CD4-positive, CD25-positive, alpha-beta regulatory T cell (primary cell): ENCODE measurements at regions not wholly inside any gene's neighbourhood (a gene's known extent, or its start where the extent isn't known, plus 50 kb on each side); places are given as distances from the start of the nearest gene placed in this dataset.

ENCODE experiments used
- ATAC-seq, 2 donors: fragments of 150-1000 bp; cut with Tn5 transposase; one replicate each; pipeline ENCODE4 v1.10.0; 2021; ENCODE audit warnings: low read depth in 2 of 2, moderate number of reproducible peaks in 2 of 2, moderate library complexity in 1 of 2
- DNase-seq, 3 donors: peaks; one replicate each; pipeline versions ENCODE4 v3.0.0 to v3.0.0-alpha.2; 2012 to 2022; ENCODE audit warnings: mixed read lengths in 1 of 3
- H3K27ac ChIP-seq: one replicate; pipeline ENCODE4 v1.7.0; 2013; ENCODE audit warnings: mild to moderate bottlenecking, low read length; ENCODE audit not compliant: insufficient read depth, poor library complexity, severe bottlenecking
- H3K27me3 ChIP-seq: one replicate; pipeline ENCODE4 v1.7.0; 2013; ENCODE audit warnings: low read length; ENCODE audit not compliant: control insufficient read depth, insufficient read depth
- H3K36me3 ChIP-seq: one replicate; pipeline ENCODE4 v1.7.0; 2013; ENCODE audit warnings: mild to moderate bottlenecking, low read length, moderate library complexity; ENCODE audit not compliant: control insufficient read depth, insufficient read depth
- H3K4me1 ChIP-seq: 2 replicates; pipeline ENCODE4 v1.7.0; 2013; ENCODE audit warnings: mild to moderate bottlenecking, low read length; ENCODE audit not compliant: insufficient read depth, control insufficient read depth, poor library complexity, severe bottlenecking
- H3K4me3 ChIP-seq: one replicate; pipeline ENCODE4 v1.7.0; 2013; ENCODE audit warnings: low read depth, mild to moderate bottlenecking, low read length, moderate library complexity
- H3K9me3 ChIP-seq, 2 experiments: 1 replicate in 1 of 2; 2 replicates in 1 of 2; pipeline ENCODE4 v1.7.0; 2013; ENCODE audit warnings: low read length in 2 of 2, mild to moderate bottlenecking in 1 of 2, moderate library complexity in 1 of 2; ENCODE audit not compliant: control insufficient read depth in 2 of 2
- H3K27ac Mint-ChIP-seq, 3 donors: one replicate each; pipeline ENCODE4 v1.8.0; 2020 to 2022; ENCODE audit warnings: mild to moderate bottlenecking in 3 of 3, mixed read lengths in 3 of 3, moderate library complexity in 2 of 3
- H3K27me3 Mint-ChIP-seq: one replicate; pipeline ENCODE4 v1.8.0; 2022; ENCODE audit warnings: mild to moderate bottlenecking, mixed read lengths
- H3K36me3 Mint-ChIP-seq: one replicate; pipeline ENCODE4 v1.8.0; 2020; ENCODE audit warnings: mixed read lengths
- H3K4me1 Mint-ChIP-seq, 4 donors: one replicate each; pipeline ENCODE4 v1.8.0; 2020 to 2022; ENCODE audit warnings: mixed read lengths in 4 of 4, mild to moderate bottlenecking in 1 of 4
- H3K4me3 Mint-ChIP-seq, 4 donors: one replicate each; pipeline ENCODE4 v1.8.0; 2020 to 2022; ENCODE audit warnings: mild to moderate bottlenecking in 4 of 4, mixed read lengths in 4 of 4, moderate library complexity in 3 of 4
- H3K9me3 Mint-ChIP-seq, 7 donors: one replicate each; pipeline ENCODE4 v1.8.0; 2020 to 2022; ENCODE audit warnings: mixed read lengths in 7 of 7, mild to moderate bottlenecking in 3 of 7, moderate library complexity in 2 of 7

DNA sequence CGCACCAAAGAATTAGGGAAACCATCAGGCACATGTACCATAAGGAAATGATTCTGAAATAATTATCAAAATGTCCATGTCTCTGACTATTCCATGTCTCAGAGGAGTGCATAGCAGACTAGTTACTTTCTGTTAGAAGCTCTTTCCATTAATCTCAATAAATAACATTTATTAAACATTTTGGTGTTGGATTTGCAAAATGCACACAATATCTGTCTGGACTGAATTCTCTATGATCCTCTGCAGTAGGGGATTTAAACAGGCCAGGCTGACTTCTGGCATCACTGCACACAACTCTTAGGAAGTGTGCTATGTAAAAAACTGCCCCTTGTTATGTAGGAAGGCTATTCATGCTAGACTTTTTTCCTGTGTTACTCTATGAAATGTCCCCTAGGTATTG, 283.3 kb upstream of the CDH5 start:
- H3K4me1 ChIP-seq = no peaks in the 10 kb centered on the region
- peaks cover 0 to 9% (median 0%) of the 10 kb centered on the region in 7 donors for H3K9me3 Mint-ChIP-seq
- ATAC-seq (no peak), DNase-seq (no peak)
- no peaks in the 10 kb centered on the region for H3K36me3 ChIP-seq
- peaks cover 14% of the 10 kb centered on the region for H3K27me3 Mint-ChIP-seq
- no peak overlapping the region for H3K4me3 ChIP-seq
- no peaks in the 10 kb centered on the region for H3K36me3 Mint-ChIP-seq
- H3K27ac Mint-ChIP-seq = no peak overlapping the region
- no peaks in the 10 kb centered on the region for H3K4me1 Mint-ChIP-seq
- no peaks in the 10 kb centered on the region for H3K27me3 ChIP-seq
- H3K9me3 ChIP-seq = no peaks in the 10 kb centered on the region
- no peak overlapping the region for H3K4me3 Mint-ChIP-seq
- H3K27ac ChIP-seq = no peak overlapping the region

DNA sequence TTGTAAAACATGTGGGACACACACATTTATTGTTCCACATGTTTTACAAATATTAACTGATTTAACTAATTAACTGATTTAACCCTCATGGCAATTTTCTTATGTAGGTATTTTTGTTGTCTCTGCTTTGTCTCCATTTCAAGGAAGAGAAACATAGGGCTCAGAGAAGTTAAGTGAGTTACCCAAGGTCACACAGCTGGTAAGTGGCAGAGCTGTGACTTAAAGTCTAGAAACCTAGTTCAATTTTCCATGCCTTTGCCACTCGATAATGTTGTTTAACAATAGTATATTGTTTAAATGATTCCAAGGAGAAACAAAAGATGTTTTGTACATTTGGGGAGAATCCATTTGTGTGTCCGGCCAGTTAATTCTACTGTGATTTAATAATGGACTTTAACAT, 284.1 kb upstream of the CDH5 start:
- H3K27me3 ChIP-seq = no peaks in the 10 kb centered on the region
- no peak overlapping the region for H3K27ac ChIP-seq
- no peaks in the 10 kb centered on the region for H3K4me1 ChIP-seq
- DNase-seq (no peak), ATAC-seq (no peak)
- Mint-ChIP-seq H3K4me1 (no peaks in the 10 kb centered on the region), H3K4me3 (no peak overlapping the region), H3K36me3 (no peaks in the 10 kb centered on the region), H3K9me3 (peaks cover 0 to 9% (median 0%) of the 10 kb centered on the region in 7 donors), H3K27me3 (peaks cover 14% of the 10 kb centered on the region), H3K27ac (no peak overlapping the region)
- H3K9me3 ChIP-seq = no peaks in the 10 kb centered on the region
- no peaks in the 10 kb centered on the region for H3K36me3 ChIP-seq
- no peak overlapping the region for H3K4me3 ChIP-seq

DNA sequence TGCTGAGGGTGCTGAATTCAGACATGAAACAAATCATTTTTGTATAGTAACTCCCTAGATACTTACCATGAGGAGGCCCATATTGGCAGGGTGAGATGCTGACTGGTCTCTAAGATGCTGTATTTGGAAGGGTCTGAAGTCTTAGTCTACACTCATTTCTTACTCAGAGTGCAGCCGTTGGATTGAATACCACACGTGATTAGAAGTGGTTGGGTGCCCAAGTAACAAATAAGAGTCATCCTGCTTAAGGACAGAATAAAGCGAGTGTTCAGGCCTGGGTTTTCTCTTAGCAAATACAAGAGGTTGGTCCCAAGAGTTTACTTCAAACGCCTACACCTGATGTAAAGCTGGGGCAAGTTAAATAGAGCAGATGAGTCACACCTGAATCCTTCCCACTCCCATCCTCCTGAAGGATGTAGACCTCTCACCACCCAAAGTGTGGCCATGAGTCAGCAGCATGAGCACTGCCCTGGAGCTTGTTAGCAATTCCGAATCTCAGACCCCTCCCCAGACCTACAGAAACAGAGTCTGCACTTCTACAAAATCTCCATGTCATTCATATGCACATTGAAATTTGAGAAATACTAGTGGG, 284.6 kb upstream of the CDH5 start:
- Histone ChIP-seq H3K4me3 (no peak overlapping the region), H3K36me3 (no peaks in the 10 kb centered on the region), H3K9me3 (no peaks in the 10 kb centered on the region), H3K27ac (no peak overlapping the region), H3K27me3 (no peaks in the 10 kb centered on the region), H3K4me1 (no peaks in the 10 kb centered on the region)
- DNase-seq (no peak), ATAC-seq (no peak)
- Mint-ChIP-seq H3K27me3 (peaks cover 14% of the 10 kb centered on the region), H3K27ac (no peak overlapping the region), H3K9me3 (peaks cover 0 to 8% (median 0%) of the 10 kb centered on the region in 7 donors), H3K4me1 (no peaks in the 10 kb centered on the region), H3K4me3 (no peak overlapping the region), H3K36me3 (no peaks in the 10 kb centered on the region)

DNA sequence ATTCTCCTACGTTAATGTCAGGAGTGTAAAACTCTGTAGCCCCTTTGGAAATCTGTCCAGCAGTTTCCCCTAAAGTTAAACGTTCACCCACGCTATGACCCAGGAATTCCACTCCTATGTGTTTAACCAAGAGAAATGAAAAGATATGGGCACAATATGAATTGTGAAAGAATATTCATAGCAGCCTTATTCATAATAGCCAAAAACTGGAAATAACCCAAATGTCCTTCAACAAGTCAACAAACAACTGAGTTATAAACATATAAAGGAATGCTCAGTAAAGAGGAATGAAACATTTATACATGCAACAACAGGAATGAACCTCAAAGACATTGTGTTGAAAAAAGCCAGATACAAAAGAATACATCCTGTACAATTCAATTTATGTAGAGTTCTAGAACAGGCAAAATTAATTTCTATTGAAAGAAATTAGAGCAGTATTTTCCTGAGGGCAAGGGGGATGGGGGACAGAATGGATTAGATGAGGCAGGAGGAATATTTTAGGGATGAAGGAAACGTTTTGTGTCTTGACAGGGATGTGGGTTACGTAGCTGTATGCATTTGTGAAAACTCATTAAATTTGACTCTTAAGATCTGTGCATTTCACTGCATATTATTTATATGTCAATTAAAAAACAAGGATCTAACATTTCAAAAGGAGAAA, 286.7 kb upstream of the CDH5 start:
- peaks cover 0 to 7% (median 0%) of the 10 kb centered on the region in 7 donors for H3K9me3 Mint-ChIP-seq
- H3K9me3 ChIP-seq = no peaks in the 10 kb centered on the region
- H3K4me3 ChIP-seq = no peak overlapping the region
- DNase-seq (no peak), ATAC-seq (no peak)
- no peaks in the 10 kb centered on the region for H3K4me1 Mint-ChIP-seq
- H3K27ac Mint-ChIP-seq = no peak overlapping the region
- no peak overlapping the region for H3K27ac ChIP-seq
- no peaks in the 10 kb centered on the region for H3K36me3 Mint-ChIP-seq
- no peak overlapping the region for H3K4me3 Mint-ChIP-seq
- H3K4me1 ChIP-seq = no peaks in the 10 kb centered on the region
- no peaks in the 10 kb centered on the region for H3K36me3 ChIP-seq
- H3K27me3 Mint-ChIP-seq = peaks cover 14% of the 10 kb centered on the region
- no peaks in the 10 kb centered on the region for H3K27me3 ChIP-seq

DNA sequence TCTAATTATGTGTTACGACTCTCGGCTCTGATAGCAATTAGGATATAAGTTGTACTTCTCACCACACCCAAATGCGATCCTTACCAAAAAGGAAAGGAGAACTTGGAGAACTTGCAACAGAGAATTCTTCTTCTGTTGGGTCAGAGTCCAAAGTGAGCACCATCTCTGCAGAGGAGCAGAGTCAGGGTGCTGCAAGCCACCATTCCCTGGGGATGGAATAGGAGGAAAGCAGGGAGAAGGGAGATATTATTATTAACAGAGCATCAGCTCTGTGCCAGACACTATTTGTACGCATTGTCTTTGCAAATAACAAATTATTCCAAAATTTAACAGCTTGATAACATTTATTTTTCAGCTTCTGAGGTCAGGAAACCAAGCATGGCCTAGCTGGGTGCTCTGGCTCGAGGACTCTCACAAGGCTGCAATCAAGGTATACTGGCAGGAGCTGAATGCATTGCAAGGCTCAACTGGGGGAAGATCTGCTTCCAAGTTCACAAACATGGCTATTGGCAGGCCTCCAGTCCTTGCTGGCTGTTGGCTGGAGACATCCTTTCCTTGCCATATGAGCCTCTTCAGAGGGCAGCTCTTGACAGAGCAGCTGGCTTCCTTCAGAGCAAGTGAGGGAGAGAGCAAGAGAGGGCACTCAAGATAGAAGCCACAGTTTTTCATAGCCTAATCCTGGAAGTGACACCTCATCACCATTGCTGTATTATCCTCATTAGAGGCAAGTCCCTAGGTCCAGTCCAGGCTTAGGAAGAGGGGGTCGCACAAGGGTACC, 296.2 kb upstream of the CDH5 start:
- Mint-ChIP-seq H3K36me3 (no peaks in the 10 kb centered on the region), H3K9me3 (peaks cover 0 to 2% (median 0%) of the 10 kb centered on the region in 7 donors), H3K4me1 (no peaks in the 10 kb centered on the region), H3K4me3 (no peak overlapping the region), H3K27ac (no peak overlapping the region), H3K27me3 (peaks cover 16% of the 10 kb centered on the region)
- H3K9me3 ChIP-seq = no peaks in the 10 kb centered on the region
- no peak overlapping the region for H3K4me3 ChIP-seq
- no peak for DNase-seq
- H3K27ac ChIP-seq = no peak overlapping the region
- H3K36me3 ChIP-seq = no peaks in the 10 kb centered on the region
- ATAC-seq = no peak
- no peaks in the 10 kb centered on the region for H3K4me1 ChIP-seq
- H3K27me3 ChIP-seq = no peaks in the 10 kb centered on the region

DNA sequence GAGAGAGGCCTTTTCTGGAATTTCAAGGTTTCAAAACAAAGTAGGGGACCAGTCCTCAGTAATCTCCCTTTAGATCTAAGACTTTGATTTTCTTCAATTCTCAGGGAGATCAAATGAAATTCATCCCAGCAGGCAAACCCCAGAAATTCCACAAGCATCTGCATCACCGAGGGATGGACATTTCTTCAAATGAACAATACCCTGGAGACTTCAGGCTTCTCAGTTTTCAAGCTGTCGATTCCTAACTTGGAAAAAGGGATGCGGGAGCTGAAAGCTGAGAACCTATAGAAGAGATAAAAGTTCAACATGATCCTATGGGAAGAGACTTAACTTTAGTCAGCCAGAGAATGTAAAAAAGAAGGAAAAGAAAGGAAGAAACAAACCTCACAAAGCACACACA, 296.9 kb upstream of the CDH5 start:
- ATAC-seq = no peak
- no peak overlapping the region for H3K27ac Mint-ChIP-seq
- DNase-seq = no peak
- Histone ChIP-seq H3K4me3 (no peak overlapping the region), H3K4me1 (no peaks in the 10 kb centered on the region), H3K36me3 (no peaks in the 10 kb centered on the region), H3K27ac (no peak overlapping the region), H3K9me3 (no peaks in the 10 kb centered on the region), H3K27me3 (no peaks in the 10 kb centered on the region)
- H3K36me3 Mint-ChIP-seq = no peaks in the 10 kb centered on the region
- H3K27me3 Mint-ChIP-seq = peaks cover 16% of the 10 kb centered on the region
- no peak overlapping the region for H3K4me3 Mint-ChIP-seq
- H3K9me3 Mint-ChIP-seq = peaks cover 0 to 2% (median 0%) of the 10 kb centered on the region in 7 donors
- H3K4me1 Mint-ChIP-seq = no peaks in the 10 kb centered on the region

DNA sequence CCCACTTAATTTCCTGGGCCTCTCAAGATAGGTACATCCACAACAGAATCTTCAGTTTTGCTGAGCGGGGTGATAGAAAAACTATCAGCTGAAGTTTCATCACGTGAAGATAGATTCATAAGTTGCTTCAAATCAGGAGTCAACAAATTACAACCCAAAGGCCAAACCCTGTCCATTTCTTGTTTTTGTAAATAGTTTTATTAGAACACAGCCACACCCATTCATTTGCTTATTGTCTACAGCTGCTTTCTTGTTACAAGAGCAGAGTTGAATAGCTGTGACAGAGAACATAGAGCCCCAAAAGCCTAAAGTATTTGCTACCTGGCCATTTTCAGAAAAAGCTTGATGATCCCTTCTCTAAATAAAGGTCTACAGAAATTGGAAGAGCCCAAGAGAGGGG, 300.1 kb upstream of the CDH5 start:
- H3K36me3 Mint-ChIP-seq = no peaks in the 10 kb centered on the region

More for the DNA sequence above, 300.1 kb upstream of the CDH5 start:
- H3K4me3 ChIP-seq = no peak overlapping the region
- H3K27me3 Mint-ChIP-seq = no peaks in the 10 kb centered on the region
- no peaks in the 10 kb centered on the region for H3K36me3 ChIP-seq
- no peak for ATAC-seq
- H3K9me3 Mint-ChIP-seq = peaks cover 0 to 2% (median 2%) of the 10 kb centered on the region in 7 donors
- H3K27me3 ChIP-seq = no peaks in the 10 kb centered on the region
- DNase-seq = no peak
- no peak overlapping the region for H3K27ac ChIP-seq
- no peaks in the 10 kb centered on the region for H3K4me1 ChIP-seq
- no peaks in the 10 kb centered on the region for H3K9me3 ChIP-seq
- no peak overlapping the region for H3K4me3 Mint-ChIP-seq
- no peaks in the 10 kb centered on the region for H3K4me1 Mint-ChIP-seq
- no peak overlapping the region for H3K27ac Mint-ChIP-seq
